Occipital lobe (tissue), 1 donor: ENCODE measurements at regions not wholly inside any gene's neighbourhood (a gene's known extent, or its start where the extent isn't known, plus 50 kb on each side); places are given as distances from the start of the nearest gene placed in this dataset.
"Not testable (repeated sequence)": the region's sequence is repeated elsewhere in the genome, so short reads cannot be mapped to it uniquely, and the experiment has no call there.

Experiments used
- DNase-seq: peaks from one replicate; lab custom pipeline; 2025; lab: John Stamatoyannopoulos, UW

DNA sequence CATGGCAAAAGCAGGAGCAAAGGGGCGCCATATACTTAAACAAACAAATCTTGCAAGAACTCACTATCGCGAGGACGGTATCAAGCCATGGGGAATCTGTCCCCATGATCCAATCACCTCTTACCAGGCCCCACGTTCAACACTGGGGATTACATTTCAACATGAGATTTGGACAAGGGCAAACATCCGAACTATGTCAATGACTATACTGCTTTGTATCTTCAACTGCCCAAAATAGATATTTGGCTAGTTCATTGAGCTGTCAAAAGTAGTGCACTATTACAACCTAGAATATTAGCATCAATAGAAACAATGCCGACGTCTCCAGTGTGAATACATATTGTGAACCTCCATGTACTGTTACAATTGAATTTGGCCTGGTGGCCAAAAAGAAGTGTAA lies 760.4 kb downstream of the MCTP2 start:
- DNase-seq: no peak

GRCh38 chr15:95009635-95010034 lies 778.3 kb downstream of the MCTP2 start:
- no peak for DNase-seq

- DNase-seq: no peak
These were observed 782.0 kb downstream of the MCTP2 start for GRCh38 chr15:95013381-95013780.

GRCh38 chr15:95016511-95017229 lies 785.3 kb downstream of the MCTP2 start:
- no peak for DNase-seq

DNA sequence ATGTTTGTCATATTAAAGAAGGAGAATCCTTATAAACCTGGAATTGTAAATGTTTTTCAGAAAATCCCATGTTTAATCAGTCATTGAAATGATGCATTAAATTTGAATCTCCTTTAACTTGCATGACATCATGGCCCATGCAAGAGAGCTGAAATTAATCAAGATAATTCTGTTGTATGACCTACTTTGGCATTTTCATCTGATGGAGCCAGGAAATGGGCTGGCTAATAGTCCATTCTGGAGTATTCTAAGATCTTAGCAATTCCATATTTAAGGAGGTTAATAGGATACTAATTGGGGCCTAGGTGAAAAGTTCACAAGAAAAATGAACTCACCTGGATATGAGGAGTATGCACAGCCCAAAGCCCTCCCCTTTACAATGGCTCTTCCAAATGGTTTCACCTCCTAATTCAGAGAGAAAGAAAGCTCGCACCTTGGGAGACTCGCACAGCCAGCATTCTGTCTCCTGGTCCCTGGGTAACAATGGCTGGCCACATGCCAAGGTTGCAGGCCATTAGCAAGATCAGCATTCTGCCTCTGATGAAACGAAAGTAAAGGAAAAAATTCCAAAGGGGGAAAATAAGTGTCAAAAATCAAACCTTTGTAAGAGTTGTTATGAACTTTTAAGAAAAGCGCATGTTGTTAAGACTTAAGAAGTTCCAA lies 786.4 kb downstream of the MCTP2 start:
- no peak for DNase-seq

DNA sequence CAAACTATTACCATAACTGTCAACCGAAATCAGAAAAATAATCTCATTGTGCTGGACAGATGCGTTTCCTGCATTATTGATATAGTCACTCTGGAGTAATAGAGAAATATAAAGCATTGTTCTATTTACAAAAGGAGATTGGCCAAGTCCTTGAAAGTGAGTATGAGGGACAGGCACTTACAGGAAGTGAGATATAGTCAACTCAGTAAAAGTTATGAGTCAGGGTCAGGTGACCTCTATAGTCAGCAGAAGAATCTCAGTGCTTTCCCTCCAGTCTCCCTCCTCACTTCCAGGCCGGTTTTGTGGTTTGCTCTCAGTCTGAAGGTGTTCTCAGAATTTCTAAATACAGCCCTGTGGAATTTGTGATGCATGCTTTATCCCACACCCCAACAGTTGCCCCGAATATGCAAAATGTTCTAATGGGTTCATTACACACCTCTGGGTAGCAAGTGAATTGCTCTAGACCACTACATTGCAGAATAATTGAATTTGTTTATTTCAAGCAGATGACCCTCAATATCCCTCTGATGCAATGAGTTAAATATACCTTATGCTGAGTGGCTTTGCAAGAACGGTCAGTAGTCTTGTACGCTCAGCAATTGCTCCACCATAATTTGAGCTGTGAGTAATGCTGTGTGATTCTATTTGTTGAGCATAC lies 787.7 kb downstream of the MCTP2 start:
- DNase-seq: no peak

GRCh38 chr15:95019907-95020306 lies 788.5 kb downstream of the MCTP2 start:
- no peak for DNase-seq

- DNase-seq: no peak
These were observed 790.5 kb downstream of the MCTP2 start for GRCh38 chr15:95021816-95022215.

DNA sequence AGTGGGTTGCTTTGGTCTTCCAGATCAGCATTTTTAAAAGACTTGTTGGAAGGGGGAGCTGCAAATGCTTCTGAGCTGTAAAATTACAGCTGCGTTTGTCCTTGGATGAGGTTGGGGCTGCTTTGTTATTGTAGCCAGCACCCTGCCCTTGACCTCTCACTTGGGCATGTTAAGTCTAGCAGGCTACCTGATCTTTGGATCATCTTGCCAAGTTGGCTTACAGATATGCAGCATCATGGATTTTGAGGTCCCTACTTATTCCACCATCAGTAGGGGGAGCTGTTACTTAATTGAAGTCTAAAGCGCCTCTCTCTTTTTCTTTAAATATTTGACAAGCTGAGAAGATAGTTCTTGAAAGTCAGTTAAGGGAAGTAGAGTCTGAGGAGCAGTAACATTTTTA lies 793.0 kb downstream of the MCTP2 start:
- no peak for DNase-seq

DNA sequence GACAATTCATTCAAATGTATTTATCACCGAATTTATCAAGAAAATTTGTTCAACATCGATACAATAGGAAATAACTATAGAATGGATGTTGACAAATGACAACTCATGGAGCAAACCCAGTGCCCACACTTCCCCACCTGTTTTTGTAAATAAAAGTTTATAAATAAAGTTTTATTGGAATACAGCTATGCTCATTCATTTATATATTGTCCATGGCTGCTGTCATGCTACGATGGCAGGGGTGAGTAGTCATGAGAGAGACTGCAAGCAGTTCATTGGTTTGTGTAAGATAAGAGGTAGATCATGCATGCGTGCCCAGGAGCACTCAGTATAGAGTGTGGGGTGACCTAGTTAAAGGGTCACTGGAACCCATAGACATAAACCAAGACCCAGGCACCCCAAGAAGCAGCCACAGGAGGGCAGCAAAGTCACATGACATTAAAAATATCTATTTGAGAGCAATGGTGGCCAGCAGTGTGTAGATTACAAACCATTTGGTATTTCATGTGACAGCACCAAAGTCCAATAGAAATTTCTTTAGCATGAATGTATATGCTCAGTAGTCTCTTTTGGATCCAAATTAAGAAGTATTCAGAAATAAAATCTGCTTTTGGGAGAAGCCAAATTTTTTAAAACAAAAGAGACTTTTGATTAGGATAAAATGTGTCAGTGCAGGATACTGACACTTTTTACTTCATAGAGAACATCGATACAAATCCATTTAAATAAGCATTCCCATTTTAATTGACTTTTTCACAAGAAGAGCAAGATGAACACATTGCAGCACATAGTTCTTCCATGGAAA lies 794.8 kb downstream of the MCTP2 start:
- no peak for DNase-seq

DNA sequence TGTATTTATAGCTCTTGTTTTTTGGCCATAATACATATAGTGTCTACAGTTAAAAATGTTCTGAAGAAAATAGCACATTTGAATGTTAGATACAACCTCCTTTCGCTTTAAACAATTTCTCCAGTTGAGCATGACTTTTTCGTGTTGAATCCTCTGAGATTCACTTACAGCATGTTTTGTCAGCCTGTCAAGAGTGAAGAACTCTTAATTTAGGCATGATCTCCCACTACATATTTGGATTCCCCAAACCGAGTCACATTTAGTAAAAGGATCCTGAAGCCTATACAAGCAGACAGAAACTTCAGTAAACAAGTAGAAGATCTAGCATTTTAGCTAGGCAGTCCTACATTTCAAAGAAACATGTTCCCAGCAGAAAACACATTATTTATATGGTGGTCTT lies 796.6 kb downstream of the MCTP2 start:
- DNase-seq: no peak

DNA sequence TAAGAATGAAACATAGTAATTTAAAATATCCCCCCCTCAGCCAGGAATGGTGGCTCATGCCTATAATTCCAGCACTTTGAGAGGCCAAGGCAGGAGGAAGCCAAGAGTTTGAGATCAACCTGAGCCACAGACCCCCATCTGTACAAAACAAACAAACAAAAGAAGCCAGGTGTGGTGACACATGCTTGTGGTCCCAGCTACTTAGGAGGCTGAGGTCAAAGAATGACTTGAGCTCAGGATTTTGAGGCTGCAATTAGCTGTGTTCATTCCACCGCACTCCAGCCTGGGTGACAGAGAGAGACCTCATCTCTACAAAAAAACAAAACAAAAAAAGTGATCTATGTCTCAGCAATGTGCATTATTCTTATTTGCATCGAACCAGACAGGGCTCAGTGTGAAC lies 800.8 kb downstream of the MCTP2 start:
- DNase-seq: no peak

- no peak for DNase-seq
These were observed 803.7 kb downstream of the MCTP2 start for GRCh38 chr15:95035106-95035505.

GRCh38 chr15:95041297-95041696 lies 809.9 kb downstream of the MCTP2 start:
- no peak for DNase-seq

GRCh38 chr15:95043236-95043932 lies 812.0 kb downstream of the MCTP2 start:
- DNase-seq: not testable (repeated sequence)

DNA sequence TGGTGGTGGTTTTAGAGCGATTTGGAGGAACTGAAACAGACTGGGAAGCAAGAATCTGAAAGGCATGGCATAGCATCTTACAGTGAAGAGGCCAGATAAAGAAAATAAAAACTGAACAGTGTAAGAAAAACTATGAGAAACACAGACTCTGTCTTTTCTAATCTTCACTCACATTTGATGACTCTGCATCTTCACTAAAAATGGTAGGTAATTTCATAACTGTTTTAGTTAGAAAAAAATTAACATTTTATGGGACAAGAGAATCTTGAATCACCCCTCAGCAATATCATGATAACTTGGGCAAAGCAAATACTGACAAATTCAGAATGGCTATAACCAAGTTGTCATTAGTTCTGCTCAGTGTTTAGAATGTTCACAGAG lies 812.6 kb downstream of the MCTP2 start:
- no peak for DNase-seq

GRCh38 chr15:95044745-95045417 lies 813.5 kb downstream of the MCTP2 start:
- no peak for DNase-seq

DNA sequence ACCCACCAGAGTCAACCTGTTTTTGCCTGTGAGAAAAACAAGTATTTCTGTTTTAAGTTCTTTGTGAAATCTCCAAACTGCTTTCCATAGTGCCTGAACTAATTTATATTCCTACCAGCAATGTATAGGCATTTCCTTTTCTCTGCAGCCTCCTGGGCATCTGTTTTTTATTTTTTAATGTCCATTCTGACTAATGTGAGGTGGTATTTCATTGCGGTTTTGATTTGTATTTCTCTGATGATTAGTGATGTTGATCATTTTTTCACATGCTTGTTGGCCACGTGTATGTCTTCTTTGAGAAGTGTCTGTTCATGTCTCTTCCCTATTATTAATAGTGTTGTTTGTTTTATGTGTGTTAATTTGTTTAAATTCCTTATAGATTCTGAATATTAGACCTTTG lies 820.5 kb downstream of the MCTP2 start:
- no peak for DNase-seq

DNA sequence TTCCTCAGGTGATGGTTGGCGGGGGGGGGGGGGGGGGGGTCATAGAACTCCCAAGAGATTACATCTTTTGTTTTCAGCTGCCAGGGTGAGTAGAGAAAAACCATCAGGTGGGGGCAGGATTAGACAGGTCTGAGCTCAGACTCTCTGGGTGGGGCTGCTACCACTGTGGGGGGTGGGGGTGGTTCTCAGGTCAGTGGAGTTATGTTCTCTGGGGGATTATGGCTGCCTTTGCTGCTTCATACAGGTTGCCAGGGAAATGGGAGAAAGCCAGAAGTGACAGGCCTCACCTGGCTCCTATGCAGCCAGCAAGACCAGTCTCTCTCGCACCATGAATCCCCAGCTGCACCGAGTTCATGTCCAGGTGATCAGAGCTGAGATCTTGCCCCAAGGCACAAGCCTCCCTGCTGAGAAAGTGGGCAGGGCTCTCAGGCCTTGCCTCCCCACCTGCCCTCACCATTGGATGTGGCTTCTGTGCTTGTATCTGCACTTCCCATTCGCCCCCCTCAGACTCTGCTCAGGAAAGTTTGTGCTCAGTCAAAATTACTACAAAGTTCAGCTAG lies 828.1 kb downstream of the MCTP2 start:
- DNase-seq: no peak

GRCh38 chr15:95068701-95069521 lies 837.5 kb downstream of the MCTP2 start:
- no peak for DNase-seq
